GM21528 (cell line): ENCODE measurements at regions not wholly inside any gene's neighbourhood (a gene's known extent, or its start where the extent isn't known, plus 50 kb on each side); places are given as distances from the start of the nearest gene placed in this dataset.

Experiments used
- ATAC-seq: cut with Tn5 transposase; IDR thresholded peaks from one replicate; pipeline ENCODE4 v1.9.1; 2021; ENCODE audit warnings: mild to moderate bottlenecking, moderate library complexity; ENCODE audit not compliant: unreplicated experiment, low FRiP score

DNA sequence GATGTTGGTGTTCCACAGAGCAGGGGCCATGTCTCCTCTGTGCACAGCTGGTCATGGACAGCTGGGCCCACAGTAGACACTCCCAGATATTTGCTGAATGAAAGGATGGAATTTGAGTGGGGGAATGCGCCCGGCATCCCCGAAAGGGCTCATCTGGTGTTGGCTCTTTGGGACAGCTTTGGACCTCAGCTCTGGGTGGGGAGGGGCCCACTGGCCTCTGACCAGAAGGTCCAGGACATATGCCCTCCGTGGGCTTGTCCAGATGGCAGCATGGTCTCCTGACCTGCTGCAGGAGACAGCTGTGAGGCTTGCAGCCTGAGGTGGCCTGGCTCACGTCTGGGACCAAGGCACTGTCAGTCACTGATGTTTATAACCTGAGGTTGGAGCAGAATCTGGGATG, 160.4 kb upstream of the AJAP1 start:
- ATAC-seq: no peak

DNA sequence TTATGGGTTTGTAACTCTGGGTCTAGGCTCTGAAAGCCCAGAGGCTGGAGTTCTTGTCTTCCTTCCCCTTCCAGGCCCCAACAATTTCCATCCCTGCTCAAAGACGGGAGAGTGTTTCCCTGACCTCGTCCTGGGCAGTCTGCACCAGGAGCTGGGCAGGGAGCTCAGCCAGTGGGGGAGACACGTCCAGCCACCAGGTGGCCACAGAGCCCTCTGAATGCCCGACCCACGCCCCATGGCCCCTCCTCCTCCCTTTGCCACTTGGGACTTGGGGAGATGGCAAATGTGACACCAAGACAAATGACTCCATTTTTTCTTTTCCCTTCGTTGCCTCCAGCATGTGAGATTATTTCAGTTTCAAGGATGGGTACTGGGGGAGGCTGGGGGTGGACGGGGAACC, 159.9 kb upstream of the AJAP1 start:
- no peak for ATAC-seq

DNA sequence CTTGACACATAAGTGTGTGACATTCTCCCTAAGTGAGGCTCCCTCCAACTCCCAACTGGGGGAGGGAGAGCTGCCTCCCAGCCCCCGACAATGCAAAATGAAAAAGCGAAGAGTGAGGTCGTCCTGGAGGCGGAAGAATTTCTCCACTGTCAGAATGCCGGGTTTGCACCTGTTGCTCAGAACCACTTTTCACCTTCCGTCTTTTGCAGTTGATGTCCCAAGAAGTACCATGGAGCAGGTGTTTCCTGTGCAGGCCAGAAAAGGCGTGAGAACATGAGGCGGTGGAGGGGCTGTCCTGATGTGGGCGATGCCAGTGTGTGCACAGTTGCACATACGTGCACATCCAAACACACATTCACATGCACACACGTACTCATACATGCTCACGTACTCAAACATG, 158.6 kb upstream of the AJAP1 start:
- ATAC-seq: no peak

DNA sequence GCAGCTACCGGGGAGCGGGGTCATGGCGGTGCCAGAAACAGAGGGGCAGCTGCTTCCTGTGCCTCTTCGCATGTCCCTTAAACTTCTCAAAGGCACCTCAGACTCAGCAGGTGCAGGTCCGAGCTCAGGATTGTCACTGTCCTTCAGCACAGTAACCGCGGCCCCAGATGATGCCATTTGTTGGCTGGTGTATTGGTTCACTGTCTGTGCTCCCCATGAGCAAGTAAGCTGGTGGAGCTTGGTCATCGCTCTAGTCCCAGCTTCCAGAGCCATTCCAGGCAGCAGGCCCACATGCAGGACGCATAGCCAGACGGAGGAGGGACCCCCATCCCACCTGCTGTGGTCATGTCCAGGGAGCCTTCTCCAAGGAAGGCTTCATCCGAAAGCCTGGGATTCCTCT, 154.0 kb upstream of the AJAP1 start:
- no peak for ATAC-seq

DNA sequence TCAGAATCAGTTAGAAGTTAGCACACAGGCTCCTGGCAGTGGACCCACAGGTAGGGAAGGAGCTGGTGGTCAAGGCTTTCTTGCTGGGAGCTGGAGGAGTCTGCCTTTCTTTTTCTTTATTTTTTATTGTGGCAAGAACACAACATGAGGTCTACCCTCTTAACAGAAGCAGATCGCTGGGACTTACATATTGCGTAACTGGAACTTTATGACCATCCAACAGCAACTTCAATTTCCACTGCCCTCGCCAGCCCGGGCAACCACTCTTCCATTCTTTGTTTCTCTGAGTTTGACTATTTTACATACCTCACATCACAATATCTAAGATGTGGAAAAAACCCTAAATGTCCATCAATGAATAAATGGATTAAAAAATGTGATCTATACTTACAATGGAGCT, 147.8 kb upstream of the AJAP1 start:
- no peak for ATAC-seq

DNA sequence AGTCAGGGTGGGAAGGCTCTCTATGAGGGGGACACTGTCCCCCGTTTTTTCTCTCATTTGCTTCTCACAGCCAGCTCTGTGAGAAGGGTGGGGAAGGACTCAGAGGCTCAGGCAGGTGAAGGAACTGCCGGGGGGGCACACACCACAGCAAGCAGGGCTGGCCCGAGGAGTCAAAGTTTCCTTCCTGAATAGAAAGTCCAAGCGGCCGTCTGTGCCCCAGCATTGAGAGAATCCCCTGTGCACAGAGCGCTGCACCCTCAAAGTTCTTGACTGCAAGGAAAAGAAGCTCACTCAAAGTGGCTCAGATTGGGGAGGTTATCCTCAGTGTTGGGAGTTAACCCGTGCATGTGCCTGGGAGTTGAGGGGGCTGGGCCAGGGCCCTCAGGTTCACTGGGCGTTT, 145.2 kb upstream of the AJAP1 start:
- no peak for ATAC-seq

DNA sequence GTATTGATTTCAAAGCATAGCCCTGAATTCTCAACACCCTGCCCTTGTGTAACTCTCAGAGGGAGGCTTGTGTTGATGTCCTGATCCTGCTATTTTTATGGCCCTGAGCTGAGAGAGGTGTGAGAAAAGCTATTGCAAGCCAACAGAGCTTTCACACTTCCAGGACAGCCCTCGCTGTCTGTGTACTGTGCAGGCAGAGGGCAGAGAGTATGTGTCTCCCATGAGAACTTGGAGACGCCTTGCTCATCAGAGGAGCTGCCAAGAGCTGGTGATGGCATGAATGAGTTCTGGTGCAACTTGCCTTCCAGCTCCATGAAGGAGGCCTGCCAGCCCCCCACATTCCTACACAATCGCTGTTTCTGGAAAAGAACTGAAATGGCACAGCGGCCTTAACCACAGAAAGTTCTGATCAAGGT, 144.1 kb upstream of the AJAP1 start:
- no peak for ATAC-seq

DNA sequence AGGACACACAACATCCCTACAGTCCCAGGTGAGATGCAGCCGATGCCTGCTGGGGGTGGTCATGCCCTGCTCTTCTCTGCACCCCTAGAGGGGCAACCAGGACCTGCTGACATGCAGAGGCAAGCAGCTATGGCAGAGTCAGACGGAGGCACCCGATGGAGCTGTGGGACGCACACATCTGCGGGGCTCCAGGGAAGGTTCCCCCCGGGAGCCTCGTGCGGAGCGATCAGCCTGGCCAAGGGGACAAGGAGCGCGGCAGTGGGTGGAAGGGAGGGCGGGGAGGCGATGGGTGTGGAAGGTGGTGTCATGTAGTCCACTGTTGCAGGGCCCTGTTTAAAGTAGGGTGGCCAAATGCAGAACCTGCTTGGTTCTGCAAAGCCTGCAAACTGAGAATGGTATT, 143.0 kb upstream of the AJAP1 start:
- no peak for ATAC-seq

DNA sequence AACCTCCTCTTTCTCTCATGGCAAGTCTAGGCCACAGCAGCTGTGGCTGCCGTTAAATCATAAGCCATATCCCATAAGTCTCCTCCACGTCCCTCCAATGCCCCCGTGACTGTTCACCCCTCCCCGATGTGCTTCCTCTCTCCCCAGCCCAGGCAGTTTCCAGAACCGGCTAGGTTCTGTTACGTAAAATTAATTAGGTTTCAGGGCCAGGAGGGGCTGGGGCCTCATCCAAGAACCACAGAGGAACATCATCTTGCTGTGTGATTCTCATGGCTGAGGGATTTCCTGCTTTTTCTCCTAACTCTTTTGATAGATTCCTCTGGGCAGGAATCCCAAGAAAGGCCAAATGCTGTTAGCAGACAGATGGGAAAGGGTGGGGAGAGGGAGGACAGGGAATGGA, 141.8 kb upstream of the AJAP1 start:
- no peak for ATAC-seq

DNA sequence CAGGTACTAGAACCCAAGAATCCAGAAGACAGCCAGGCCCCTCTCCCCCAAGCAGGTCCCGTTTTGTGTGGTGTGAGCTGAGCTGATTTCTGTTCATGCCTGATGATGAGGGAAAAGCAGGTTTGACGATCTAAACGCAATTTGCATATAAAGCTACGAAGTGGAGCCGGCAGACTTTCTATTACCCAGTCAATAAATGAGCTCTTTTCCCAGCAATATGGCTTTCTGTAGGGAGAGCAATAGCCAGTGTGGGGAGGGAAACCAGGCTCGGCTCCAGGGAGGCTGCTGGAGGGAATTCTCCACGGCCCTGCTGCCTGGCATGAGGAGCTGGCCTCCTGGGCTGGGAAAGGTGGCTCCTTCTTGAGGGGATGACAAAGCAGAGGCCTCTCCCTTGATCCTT, 140.7 kb upstream of the AJAP1 start:
- no peak for ATAC-seq

DNA sequence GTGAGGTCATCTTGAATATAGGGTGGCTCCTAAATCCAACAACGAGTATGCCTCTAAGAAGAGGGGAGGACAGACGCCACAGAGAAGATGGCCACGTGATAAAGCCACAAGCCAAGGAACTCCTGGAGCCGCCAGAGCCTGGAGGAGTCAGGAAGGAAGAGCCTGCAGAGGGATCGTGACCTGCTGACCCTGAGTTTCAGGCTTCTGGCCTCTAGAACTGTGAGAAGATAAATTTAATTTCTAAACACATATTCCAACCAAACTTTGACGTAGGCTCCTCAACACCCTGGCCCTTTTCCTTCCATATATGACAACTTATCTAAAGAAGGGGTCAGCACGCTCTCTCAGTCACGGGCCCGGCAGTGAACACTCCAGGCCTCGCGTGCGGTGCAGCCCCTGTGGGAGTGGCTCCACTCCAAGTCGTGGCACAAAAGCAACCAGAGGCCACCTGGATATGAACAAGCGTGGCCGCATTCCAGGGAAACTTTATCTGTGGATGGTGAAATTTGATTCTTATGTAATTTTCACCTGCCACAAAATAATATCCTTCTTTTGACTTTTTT, 138.6 kb upstream of the AJAP1 start:
- ATAC-seq: no peak

DNA sequence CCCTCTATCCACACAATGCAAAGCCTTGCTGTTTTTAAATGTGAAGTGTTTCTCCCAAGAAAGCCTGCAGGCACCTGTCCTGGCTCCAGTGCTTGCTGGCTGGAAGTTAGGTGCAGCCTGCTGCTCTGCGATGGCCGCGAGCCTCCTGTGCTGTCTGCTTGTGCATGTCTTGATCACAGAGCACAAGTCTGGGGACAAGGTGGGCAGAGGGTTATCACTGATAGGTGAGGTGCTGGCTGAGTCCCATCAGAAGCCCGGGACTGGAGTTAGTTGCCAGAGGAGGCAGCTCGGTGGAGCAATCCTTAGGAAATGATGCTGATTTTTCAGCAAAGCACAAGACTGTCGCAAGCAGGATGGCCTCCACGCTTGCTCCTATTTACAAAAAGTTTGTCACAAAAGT, 137.8 kb upstream of the AJAP1 start:
- no peak for ATAC-seq

DNA sequence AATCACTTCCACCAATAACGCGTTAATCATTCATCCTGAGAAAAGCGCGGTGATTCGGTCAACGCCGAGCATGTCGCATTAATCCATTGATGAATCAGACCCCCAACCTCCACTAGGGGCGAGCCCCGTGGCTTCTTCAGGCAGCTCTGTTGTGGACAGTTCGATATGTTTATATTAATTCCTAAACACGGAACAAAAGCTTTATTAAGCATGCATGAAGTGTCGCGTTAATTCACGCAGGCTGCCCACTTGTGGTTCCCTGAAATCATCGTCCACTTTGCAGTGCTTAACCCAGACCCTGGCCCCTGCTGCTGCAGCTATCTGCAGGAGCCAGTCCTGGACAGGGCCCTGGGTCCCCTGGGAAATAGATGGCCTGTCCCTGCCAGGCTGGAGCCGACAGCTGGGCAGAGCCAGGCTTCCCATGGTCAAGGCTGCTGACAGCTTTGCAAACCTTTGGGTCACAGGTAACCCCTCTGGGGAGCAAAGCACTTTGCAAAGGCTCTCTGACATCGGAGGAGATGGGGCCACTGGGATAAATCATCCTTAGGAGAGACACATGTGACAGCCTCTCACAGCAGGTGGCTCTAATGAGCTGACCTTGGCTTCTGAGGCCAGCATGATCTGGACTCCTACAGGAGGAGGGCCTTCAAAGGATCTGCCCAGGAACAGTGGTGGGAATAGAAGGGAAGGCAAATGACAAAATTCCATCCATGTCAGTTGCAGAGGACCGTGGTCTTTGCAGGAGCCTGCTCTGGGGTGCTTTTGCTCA, 137.0 kb upstream of the AJAP1 start:
- no peak for ATAC-seq

DNA sequence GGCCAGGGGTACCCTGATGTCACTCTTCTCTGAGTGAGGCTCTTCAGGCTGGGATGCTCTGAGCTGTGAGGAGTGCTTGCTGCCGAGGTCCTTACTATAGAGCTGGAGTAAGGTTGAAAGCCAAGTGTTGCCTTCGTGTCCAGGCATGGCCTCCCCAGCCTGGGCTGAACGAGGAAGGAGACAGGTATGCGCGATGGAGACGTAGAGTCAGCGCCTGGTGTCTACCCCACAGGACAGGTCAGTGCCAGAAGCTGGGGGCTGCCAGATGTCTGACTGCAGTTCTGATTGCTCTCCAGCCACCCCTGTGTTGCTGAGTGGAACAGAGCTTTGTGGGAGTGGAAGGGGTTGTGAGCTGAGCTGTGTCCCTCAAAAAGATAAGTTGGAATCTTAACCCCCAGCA, 135.8 kb upstream of the AJAP1 start:
- no peak for ATAC-seq

DNA sequence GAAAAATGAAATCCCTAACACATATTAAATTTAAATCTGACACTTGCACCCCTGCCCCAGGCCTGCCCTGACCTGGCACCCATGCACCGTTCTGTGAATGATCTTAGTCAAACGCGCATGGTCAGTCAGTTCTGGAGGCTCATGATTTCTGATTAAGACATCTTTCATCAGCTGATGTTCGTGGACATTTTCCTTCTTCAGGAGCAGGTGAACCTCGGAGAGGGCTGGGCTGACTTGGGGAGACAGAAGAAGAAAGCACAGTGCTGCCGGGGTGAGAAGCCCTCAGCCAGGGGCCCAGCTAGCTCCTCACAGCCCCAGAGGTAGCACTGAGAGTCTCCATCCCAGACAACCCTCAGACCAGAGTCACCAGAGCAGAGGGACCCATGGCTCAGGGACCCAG, 134.5 kb upstream of the AJAP1 start:
- no peak for ATAC-seq

DNA sequence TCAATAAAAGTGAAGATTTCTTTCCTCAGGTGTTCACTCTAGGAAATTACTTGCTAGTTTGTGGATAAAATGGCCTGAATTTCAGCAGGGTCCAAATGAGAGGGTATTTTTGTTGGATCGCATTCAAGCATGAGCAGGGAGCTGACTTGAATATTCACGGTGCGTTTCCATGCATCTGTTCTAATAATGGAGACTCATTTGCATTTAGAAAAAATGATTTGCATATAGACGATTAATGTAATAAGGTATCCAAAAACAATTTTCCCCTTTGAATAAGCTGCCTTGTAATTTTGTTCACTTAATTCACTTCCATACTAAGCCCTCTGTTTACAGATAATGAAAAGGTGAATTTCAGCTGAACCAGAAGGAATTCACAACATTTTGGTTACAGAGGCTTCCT, 130.9 kb upstream of the AJAP1 start:
- no peak for ATAC-seq

DNA sequence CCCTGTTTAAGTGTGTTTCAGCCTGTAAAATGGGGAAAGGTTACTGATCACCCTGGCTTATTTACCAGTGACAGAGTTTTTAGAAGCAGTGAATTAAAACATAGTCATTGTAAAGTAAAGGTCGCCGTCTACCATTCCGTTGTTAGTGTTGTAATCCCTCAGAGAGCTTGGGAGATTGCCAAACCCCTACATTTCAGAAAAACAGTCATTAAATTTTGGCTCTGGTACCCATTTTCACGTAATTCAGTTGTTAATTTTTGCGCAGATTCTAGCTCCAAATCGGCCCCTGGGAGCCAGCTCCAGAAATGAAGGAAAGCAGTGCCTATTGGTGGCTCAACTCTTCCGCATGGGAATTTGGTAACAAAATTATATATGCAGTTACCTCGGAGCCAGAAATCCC, 127.7 kb upstream of the AJAP1 start:
- ATAC-seq: no peak

DNA sequence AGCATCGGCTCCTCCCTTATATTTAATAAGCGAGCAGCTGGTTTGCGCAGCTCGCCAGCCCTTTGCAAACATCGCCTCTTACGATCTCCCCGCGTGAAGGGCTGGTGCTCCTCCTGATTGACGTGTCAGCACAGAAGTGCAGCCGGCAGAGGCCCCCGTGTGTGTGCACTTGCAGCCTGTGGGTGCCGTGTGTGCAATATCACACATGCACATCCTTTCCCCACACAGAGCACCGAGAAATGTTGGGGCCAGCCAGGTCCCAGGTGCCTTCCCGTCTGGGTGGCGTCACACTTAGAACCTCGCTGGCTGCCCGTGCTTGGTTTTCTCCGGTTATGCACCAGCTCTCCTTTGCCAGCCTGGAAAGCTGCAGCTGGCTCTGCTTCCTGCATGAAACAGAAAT, 126.6 kb upstream of the AJAP1 start:
- no peak for ATAC-seq

DNA sequence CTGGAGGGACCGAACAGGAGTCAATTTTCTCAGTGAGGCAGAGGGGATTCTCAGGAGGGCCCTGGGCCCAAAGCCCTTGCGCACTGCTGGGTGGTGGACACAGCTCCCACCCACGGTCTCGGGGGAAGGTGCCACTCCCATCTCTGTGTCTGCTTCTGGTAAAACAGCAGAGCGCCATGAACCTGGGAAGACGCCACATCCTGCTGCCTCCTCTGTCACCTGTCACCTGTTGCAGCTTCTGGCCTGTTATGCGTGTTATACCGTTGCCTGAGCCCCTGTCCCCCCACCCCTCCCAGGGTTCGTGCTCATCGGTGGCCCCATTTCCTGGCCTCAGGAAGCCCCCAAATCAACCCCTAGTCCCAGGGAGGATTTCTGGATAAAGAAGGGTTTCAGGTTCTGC, 125.8 kb upstream of the AJAP1 start:
- no peak for ATAC-seq

DNA sequence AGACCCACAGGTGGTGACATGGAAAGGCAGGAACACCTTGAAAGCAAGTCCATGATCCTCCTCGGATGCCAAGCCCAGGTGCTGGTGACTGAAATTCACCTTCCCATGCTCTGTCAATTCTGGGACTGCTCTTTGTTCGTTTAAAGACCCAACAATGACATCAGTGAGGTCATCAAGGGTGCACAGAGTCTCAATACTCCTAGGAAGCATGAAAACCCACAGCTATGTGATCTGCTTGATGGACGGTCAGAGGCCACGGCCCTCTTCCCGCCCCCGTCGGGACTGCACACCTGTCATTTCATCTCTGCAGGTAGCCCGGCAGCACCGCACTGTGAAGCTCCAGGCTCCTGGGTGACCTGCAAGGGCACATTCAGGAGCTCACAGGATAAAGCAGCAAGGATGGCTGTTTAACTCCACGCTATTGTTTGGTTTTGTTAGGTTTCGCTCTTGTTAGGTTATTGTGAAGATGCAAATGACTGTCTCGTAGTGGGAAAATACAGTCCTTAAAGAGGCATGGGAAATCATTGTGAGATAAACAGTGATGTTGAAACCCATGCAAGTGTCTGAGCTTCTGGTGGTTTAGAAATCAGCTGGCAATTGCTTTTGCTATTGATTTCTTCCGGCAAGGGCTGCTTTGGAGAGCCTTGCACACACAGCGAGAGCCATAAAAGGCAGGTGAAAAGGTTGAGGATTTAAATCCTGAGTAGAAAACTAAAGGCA, 124.8 kb upstream of the AJAP1 start:
- ATAC-seq: no peak

DNA sequence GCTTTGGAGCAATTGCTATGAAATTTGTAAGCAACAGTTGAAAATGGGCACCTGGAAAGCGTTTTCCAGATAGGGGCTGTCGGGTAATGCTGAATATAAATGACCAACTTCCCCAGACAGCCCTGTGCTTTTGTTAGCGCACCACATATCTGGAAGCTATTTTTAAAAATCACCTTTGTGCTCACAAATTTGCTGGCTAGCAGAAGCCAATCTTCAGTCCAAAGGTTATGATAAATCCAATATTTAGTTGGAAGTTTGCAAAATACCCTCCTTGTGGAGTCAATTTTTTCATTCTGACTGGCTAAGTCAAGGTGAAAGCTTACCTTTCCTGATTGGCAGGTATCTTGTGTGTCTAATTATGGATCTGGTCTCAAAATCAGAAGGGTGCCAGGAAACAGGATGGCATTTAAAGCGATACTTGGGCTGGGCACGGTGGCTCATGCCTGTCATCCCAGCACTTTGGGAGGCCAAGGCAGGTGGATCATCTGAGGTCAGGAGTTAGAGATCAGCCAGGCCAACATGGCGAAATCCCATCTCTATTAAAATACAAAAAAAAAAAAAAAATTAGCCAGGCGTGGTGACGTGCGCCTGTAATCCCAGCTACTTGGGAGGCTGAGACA, 124.1 kb upstream of the AJAP1 start:
- ATAC-seq: no peak

DNA sequence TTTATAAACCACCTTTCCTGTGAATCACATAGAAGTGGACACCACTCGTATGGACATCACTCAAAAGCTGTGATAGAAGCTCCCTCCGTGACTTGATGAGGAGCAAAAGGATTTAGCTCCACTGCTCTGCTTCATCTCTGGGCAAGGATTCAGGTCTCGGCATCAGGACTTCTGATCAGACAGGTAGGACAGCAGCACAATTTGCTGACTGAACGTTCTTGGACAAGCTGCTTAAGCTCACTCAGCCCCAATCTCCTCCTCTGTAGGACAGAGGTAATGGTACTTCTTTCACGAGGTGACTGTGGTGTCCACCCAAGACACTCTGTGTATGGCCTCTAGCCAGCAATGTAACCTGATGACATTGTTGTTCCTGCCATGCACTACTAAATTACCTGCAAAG, 122.6 kb upstream of the AJAP1 start:
- no peak for ATAC-seq
